PC-9 (cell line): ENCODE measurements at regions not wholly inside any gene's neighbourhood (a gene's known extent, or its start where the extent isn't known, plus 50 kb on each side); places are given as distances from the start of the nearest gene placed in this dataset.
"Not testable (repeated sequence)": the region's sequence is repeated elsewhere in the genome, so short reads cannot be mapped to it uniquely, and the experiment has no call there.

Experiments
- BruUV-seq: library from RNA; stranded (reverse); fragments of 400-500 nt; replicated peaks from 2 replicates; lab custom pipeline; 2021; lab: Mats Ljungman, UMichigan
- CTCF ChIA-PET: fragments of 300-600 bp; sonication (Branson Sonifier 250); formaldehyde crosslinking; loops from one replicate; lab custom pipeline; 2022; ENCODE audit warnings: antibody characterized with exemption; lab: Charles Lee
- POLR2A ChIA-PET: fragments of 300-600 bp; sonication (Branson Sonifier 250); formaldehyde crosslinking; loops from one replicate; lab custom pipeline; 2022; ENCODE audit warnings: antibody characterized with exemption; ENCODE audit not compliant: unreplicated experiment; lab: Charles Lee
- DNase-seq, 2 experiments: peaks; one replicate each; pipeline versions ENCODE4 v3.0.0 to v3.0.0-alpha.2; 2015 to 2022; ENCODE audit warnings: mixed read lengths in 1 of 2
- H2AFZ ChIP-seq: fragments of 200-600 bp; sonication (generic); 2 replicates; pipeline ENCODE4 v1.8.1; 2017; ENCODE audit warnings: antibody characterized with exemption
- H3F3A ChIP-seq: fragments of 200-600 bp; sonication (generic); 2 replicates; pipeline ENCODE4 v1.8.1; 2017; ENCODE audit warnings: antibody characterized with exemption, mild to moderate bottlenecking, low read depth; ENCODE audit not compliant: insufficient read depth
- H3K27ac ChIP-seq: fragments of 200-600 bp; sonication (generic); 2 replicates; pipeline ENCODE4 v1.6.1; 2016; ENCODE audit warnings: mixed run types
- H3K27me3 ChIP-seq: fragments of 200-600 bp; sonication (generic); 2 replicates; pipeline ENCODE4 v1.6.1; 2016; ENCODE audit warnings: low read depth, mixed run types; ENCODE audit not compliant: insufficient read depth
- H3K36me3 ChIP-seq: fragments of 200-600 bp; sonication (generic); 2 replicates; pipeline ENCODE4 v1.6.1; 2016; ENCODE audit warnings: low read depth, mixed run types
- H3K4me1 ChIP-seq: fragments of 200-600 bp; sonication (generic); replicated peaks from 2 replicates; pipeline ENCODE4 v1.6.1; 2016; ENCODE audit warnings: mixed run types; ENCODE audit not compliant: insufficient read depth
- H3K4me2 ChIP-seq: fragments of 200-600 bp; sonication (generic); 2 replicates; pipeline ENCODE4 v1.6.1; 2017; ENCODE audit warnings: mixed run types
- H3K4me3 ChIP-seq: fragments of 200-600 bp; sonication (generic); 2 replicates; pipeline ENCODE4 v1.6.1; 2016; ENCODE audit warnings: mixed run types
- H3K79me2 ChIP-seq: fragments of 200-600 bp; sonication (generic); 2 replicates; pipeline ENCODE4 v1.6.1; 2017; ENCODE audit warnings: low read depth, mixed run types
- H3K9me2 ChIP-seq: fragments of 200-600 bp; sonication (generic); 2 replicates; pipeline ENCODE4 v1.8.1; 2017; ENCODE audit warnings: mild to moderate bottlenecking; ENCODE audit not compliant: insufficient read depth
- H3K9me3 ChIP-seq: fragments of 200-600 bp; sonication (generic); 2 replicates; pipeline ENCODE4 v1.8.1; 2016; ENCODE audit warnings: low read depth; ENCODE audit not compliant: insufficient read depth
- H4K20me1 ChIP-seq: fragments of 200-600 bp; sonication (generic); 2 replicates; pipeline ENCODE4 v1.8.1; 2017; ENCODE audit not compliant: insufficient read depth
- EZH2 ChIP-seq: fragments of 200-600 bp; sonication (generic); IDR thresholded peaks from 2 replicates; pipeline ENCODE4 v1.8.0; 2017; ENCODE audit warnings: antibody characterized with exemption, low read depth
- intact Hi-C: fragments of 100-400 bp; cut with micrococcal nuclease; formaldehyde crosslinking; loops from one replicate; pipeline ENCODE4 v1.10.0; 2022; ENCODE audit not compliant: unreplicated experiment
- TF ChIP-seq, protein P1 (sequence below): fragments of 200-600 bp; sonication (generic); conservative IDR thresholded peaks from 2 replicates; pipeline ENCODE4 v1.6.1; 2017; ENCODE audit warnings: mixed run types, antibody characterized with exemption, mild to moderate bottlenecking, moderate library complexity

DNA sequence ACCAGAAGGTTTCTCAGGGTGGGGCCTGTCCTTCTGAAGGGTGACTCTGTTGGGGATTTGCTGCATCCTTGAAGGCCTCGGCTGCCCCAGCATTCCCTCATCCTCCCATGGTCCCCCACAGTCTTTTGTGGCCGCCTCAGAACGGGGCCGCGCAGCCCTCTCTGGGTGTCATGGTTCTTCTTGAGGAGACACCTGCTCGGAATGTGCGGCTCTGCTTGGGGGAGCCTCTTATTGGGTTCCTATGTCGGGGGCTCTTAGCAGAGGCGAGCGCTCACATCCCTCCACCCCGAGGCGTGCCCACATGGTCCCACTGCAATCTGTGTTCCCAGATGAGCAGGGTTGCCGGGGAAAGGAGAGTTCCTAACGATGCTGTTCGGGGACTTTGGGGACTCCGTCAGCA is 1008.4 kb downstream of the BRD1 start:
- no peak overlapping the region for H3K4me3 ChIP-seq
- H3K27ac ChIP-seq = no peak overlapping the region
- peaks cover 99% of the 10 kb centered on the region for H3K27me3 ChIP-seq
- H3K9me2 ChIP-seq = no peaks in the 10 kb centered on the region
- POLR2A ChIA-PET = no interaction called here
- H4K20me1 ChIP-seq = 0 out of 2 replicates have a peak, but pooled peaks cover 4% of the 10 kb centered on the region
- BruUV-seq = no TSS peak
- no peak for TF ChIP-seq EZH2
- TF ChIP-seq, protein P1, sequence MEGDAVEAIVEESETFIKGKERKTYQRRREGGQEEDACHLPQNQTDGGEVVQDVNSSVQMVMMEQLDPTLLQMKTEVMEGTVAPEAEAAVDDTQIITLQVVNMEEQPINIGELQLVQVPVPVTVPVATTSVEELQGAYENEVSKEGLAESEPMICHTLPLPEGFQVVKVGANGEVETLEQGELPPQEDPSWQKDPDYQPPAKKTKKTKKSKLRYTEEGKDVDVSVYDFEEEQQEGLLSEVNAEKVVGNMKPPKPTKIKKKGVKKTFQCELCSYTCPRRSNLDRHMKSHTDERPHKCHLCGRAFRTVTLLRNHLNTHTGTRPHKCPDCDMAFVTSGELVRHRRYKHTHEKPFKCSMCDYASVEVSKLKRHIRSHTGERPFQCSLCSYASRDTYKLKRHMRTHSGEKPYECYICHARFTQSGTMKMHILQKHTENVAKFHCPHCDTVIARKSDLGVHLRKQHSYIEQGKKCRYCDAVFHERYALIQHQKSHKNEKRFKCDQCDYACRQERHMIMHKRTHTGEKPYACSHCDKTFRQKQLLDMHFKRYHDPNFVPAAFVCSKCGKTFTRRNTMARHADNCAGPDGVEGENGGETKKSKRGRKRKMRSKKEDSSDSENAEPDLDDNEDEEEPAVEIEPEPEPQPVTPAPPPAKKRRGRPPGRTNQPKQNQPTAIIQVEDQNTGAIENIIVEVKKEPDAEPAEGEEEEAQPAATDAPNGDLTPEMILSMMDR = no peak
- no peak overlapping the region for H3K4me2 ChIP-seq
- no peak for DNase-seq
- H3K4me1 ChIP-seq = no peaks in the 10 kb centered on the region
- no peaks in the 10 kb centered on the region for H3K9me3 ChIP-seq
- H3K36me3 ChIP-seq = no peaks in the 10 kb centered on the region
- H2AFZ ChIP-seq = no peak overlapping the region
- no peaks in the 10 kb centered on the region for H3K79me2 ChIP-seq
- H3F3A ChIP-seq = no peaks in the 10 kb centered on the region
- CTCF ChIA-PET = no interaction called here
- intact Hi-C loops = no loop called here

DNA sequence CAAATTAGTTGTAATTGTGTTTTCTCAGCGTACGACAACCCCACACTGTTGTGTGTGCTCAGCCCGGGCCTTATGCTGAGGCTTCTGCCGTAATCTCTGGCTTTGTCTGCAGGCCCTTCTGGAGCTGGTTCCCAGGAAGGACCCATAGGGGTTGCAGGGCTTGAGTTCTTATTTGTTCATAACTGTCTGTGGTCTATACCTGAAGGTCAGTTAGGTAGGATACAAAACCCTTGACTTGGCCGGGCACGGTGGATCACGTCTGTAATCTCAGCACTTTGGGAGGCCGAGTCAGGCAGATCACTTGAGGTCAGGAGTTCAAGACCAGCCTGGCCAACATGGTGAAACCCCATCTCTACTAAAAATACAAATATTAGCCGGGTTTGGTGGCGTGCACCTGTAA is 1010.2 kb downstream of the BRD1 start:
- H3K4me1 ChIP-seq, DNase-seq, H3K4me2 ChIP-seq, H3K36me3 ChIP-seq, H3K9me2 ChIP-seq, H3K27ac ChIP-seq, H4K20me1 ChIP-seq, H3K79me2 ChIP-seq, H2AFZ ChIP-seq, H3K4me3 ChIP-seq, H3F3A ChIP-seq, CTCF ChIA-PET, intact Hi-C loops, POLR2A ChIA-PET, BruUV-seq, H3K9me3 ChIP-seq: not testable (repeated sequence)
- peaks cover 87% of the 10 kb centered on the region for H3K27me3 ChIP-seq

DNA sequence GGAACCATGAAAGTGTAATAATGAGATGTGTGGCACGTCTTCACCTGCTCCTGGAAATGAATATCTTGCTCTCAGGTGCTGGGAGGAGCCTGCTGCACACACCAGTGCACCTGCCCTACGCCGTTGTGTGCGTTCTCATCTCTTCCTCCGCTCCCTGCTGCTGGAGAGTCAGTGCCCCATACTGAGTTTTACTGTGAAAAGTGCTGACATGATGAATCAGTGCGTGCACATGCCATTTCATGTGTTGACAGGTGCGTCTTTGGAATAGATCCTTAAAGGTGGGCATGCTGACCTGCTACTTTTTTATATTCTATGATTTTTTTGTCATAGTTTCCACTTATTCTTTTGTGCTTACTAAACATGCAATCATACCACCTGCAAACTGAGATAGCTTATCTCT is 1015.8 kb downstream of the BRD1 start:
- H3F3A ChIP-seq = no peaks in the 10 kb centered on the region
- no peak overlapping the region for H3K4me3 ChIP-seq
- intact Hi-C loops = no loop called here
- ChIA-PET POLR2A (no interaction called here), CTCF (no interaction called here)
- no peaks in the 10 kb centered on the region for H3K4me1 ChIP-seq
- no peaks in the 10 kb centered on the region for H3K9me3 ChIP-seq
- H3K27ac ChIP-seq = no peak overlapping the region
- TF ChIP-seq EZH2 = no peak
- TF ChIP-seq, protein P1 = no peak
- BruUV-seq = no TSS peak
- no peaks in the 10 kb centered on the region for H4K20me1 ChIP-seq
- no peaks in the 10 kb centered on the region for H3K9me2 ChIP-seq
- no peaks in the 10 kb centered on the region for H3K36me3 ChIP-seq
- DNase-seq = no peak
- H3K79me2 ChIP-seq = no peaks in the 10 kb centered on the region
- no peak overlapping the region for H2AFZ ChIP-seq
- peaks cover 81% of the 10 kb centered on the region for H3K27me3 ChIP-seq
- H3K4me2 ChIP-seq = no peak overlapping the region
